Mammary epithelial cell (primary cell): ENCODE measurements at regions not wholly inside any gene's neighbourhood (a gene's known extent, or its start where the extent isn't known, plus 50 kb on each side); places are given as distances from the start of the nearest gene placed in this dataset.

Experiments
- CTCF ChIP-seq, 2 donors: IDR thresholded peaks in 1 of 2; conservative IDR thresholded peaks in 1 of 2; 2 replicates each; pipeline ENCODE4 v1.5.1; 2011 to 2012; ENCODE audit warnings: inconsistent platforms in 2 of 2, low read length in 2 of 2, mild to moderate bottlenecking in 2 of 2, control low read depth in 1 of 2, low read depth in 1 of 2; ENCODE audit not compliant: insufficient read depth in 1 of 2; ENCODE audit errors: extremely low read depth in 1 of 2
- EZH2 ChIP-seq: IDR thresholded peaks from 2 replicates; pipeline ENCODE4 v1.6.1; 2012; ENCODE audit warnings: low read length, inconsistent platforms, borderline replicate concordance

- TF ChIP-seq EZH2: no peak
- no peak for TF ChIP-seq CTCF (conservative IDR thresholded peaks at IDR 0.05 in 1 of 2, IDR thresholded peaks at IDR 0.05 in 1 of 2; ENCODE audit: extremely low read depth in 1 of 2, insufficient read depth in 1 of 2, low read depth in 1 of 2, low read length in 2 of 2)
Observed at GRCh38 chr3:147472846-147473245, 63.7 kb downstream of the ZIC1 start.
